Activated gamma-delta T cell treated with anti-CD3 and anti-CD28 coated beads, Interleukin-2, amount 50 U/mL, for 16 hours (primary cell): ENCODE measurements at regions not wholly inside any gene's neighbourhood (a gene's known extent, or its start where the extent isn't known, plus 50 kb on each side); places are given as distances from the start of the nearest gene placed in this dataset.
"Not testable (repeated sequence)": the region's sequence is repeated elsewhere in the genome, so short reads cannot be mapped to it uniquely, and the experiment has no call there.

Experiments
- DNase-seq: peaks from one replicate; pipeline ENCODE4 v3.0.0-alpha.2; 2020; ENCODE audit warnings: low read depth

GRCh38 chr13:22979952-22980351, 200.8 kb upstream of the SGCG start:
- DNase-seq = no peak

GRCh38 chr13:22980936-22981335, 199.8 kb upstream of the SGCG start:
- no peak for DNase-seq

- DNase-seq = no peak
Observed at GRCh38 chr13:22993148-22993547, 187.6 kb upstream of the SGCG start.

- no peak for DNase-seq
Observed at GRCh38 chr13:23003446-23003845, 177.3 kb upstream of the SGCG start.

GRCh38 chr13:23007426-23007825, 173.4 kb upstream of the SGCG start:
- no peak for DNase-seq

GRCh38 chr13:23018143-23018542, 162.6 kb upstream of the SGCG start:
- DNase-seq = no peak

- DNase-seq = no peak
Observed at GRCh38 chr13:23020246-23020843, 160.4 kb upstream of the SGCG start.

GRCh38 chr13:23021906-23022305, 158.9 kb upstream of the SGCG start:
- no peak for DNase-seq

- no peak for DNase-seq
Observed at GRCh38 chr13:23022704-23023103, 158.1 kb upstream of the SGCG start.

GRCh38 chr13:23025864-23026608, 154.7 kb upstream of the SGCG start:
- no peak for DNase-seq

GRCh38 chr13:23039266-23039935, 141.4 kb upstream of the SGCG start:
- DNase-seq = no peak

GRCh38 chr13:23042181-23042580, 138.6 kb upstream of the SGCG start:
- DNase-seq = no peak

GRCh38 chr13:23044906-23045305, 135.9 kb upstream of the SGCG start:
- no peak for DNase-seq

GRCh38 chr13:23050126-23050525, 130.7 kb upstream of the SGCG start:
- DNase-seq = no peak

GRCh38 chr13:23053711-23054110, 127.1 kb upstream of the SGCG start:
- not testable (repeated sequence) for DNase-seq

GRCh38 chr13:23059173-23059572, 121.6 kb upstream of the SGCG start:
- DNase-seq = no peak

- DNase-seq = no peak
Observed at GRCh38 chr13:23060959-23061358, 119.8 kb upstream of the SGCG start.

- DNase-seq = no peak
Observed at GRCh38 chr13:23067129-23067528, 113.7 kb upstream of the SGCG start.

- DNase-seq = no peak
Observed at GRCh38 chr13:23069566-23069965, 111.2 kb upstream of the SGCG start.

GRCh38 chr13:23074075-23074828, 106.5 kb upstream of the SGCG start:
- no peak for DNase-seq

GRCh38 chr13:23081220-23081619, 99.6 kb upstream of the SGCG start:
- no peak for DNase-seq

GRCh38 chr13:23081901-23082300, 98.9 kb upstream of the SGCG start:
- no peak for DNase-seq
